Skin of body (tissue), 1 donor: ENCODE measurements at regions not wholly inside any gene's neighbourhood (a gene's known extent, or its start where the extent isn't known, plus 50 kb on each side); places are given as distances from the start of the nearest gene placed in this dataset.
"Not testable (repeated sequence)": the region's sequence is repeated elsewhere in the genome, so short reads cannot be mapped to it uniquely, and the experiment has no call there.

ENCODE experiments used
- DNase-seq: peaks from one replicate; lab custom pipeline; 2025; lab: John Stamatoyannopoulos, UW

- DNase-seq: no peak
These were observed 302.3 kb upstream of the TMEM132C start for GRCh38 chr12:127964717-127965116.

GRCh38 chr12:127966331-127966730, 300.6 kb upstream of the TMEM132C start:
- no peak for DNase-seq

- peak; percentile 44 for DNase-seq
These were observed 296.5 kb upstream of the TMEM132C start for GRCh38 chr12:127970491-127970890.

- DNase-seq: no peak
These were observed 286.4 kb upstream of the TMEM132C start for GRCh38 chr12:127980585-127980984.

- DNase-seq: no peak
These were observed 285.1 kb upstream of the TMEM132C start for GRCh38 chr12:127981875-127982274.

GRCh38 chr12:127983213-127983791, 283.7 kb upstream of the TMEM132C start:
- not testable (repeated sequence) for DNase-seq

GRCh38 chr12:127984386-127985055, 282.4 kb upstream of the TMEM132C start:
- DNase-seq: no peak

GRCh38 chr12:127987199-127987901, 279.6 kb upstream of the TMEM132C start:
- DNase-seq: no peak

- no peak for DNase-seq
These were observed 275.5 kb upstream of the TMEM132C start for GRCh38 chr12:127991485-127991884.

GRCh38 chr12:127998988-127999387, 268.0 kb upstream of the TMEM132C start:
- no peak for DNase-seq

GRCh38 chr12:128004383-128004938, 262.5 kb upstream of the TMEM132C start:
- DNase-seq: no peak

- no peak for DNase-seq
These were observed 259.7 kb upstream of the TMEM132C start for GRCh38 chr12:128007250-128007649.

GRCh38 chr12:128008341-128008740, 258.6 kb upstream of the TMEM132C start:
- DNase-seq: no peak

- DNase-seq: no peak
These were observed 257.9 kb upstream of the TMEM132C start for GRCh38 chr12:128009108-128009507.

- no peak for DNase-seq
These were observed 254.9 kb upstream of the TMEM132C start for GRCh38 chr12:128012110-128012509.

GRCh38 chr12:128015276-128015675, 251.7 kb upstream of the TMEM132C start:
- no peak for DNase-seq

- DNase-seq: no peak
These were observed 248.9 kb upstream of the TMEM132C start for GRCh38 chr12:128018067-128018466.

GRCh38 chr12:128019996-128020544, 246.9 kb upstream of the TMEM132C start:
- no peak for DNase-seq

GRCh38 chr12:128021561-128021960, 245.4 kb upstream of the TMEM132C start:
- DNase-seq: no peak

- no peak for DNase-seq
These were observed 241.3 kb upstream of the TMEM132C start for GRCh38 chr12:128025589-128026245.
